Type B pancreatic cell (in vitro differentiated cells): ENCODE measurements at regions not wholly inside any gene's neighbourhood (a gene's known extent, or its start where the extent isn't known, plus 50 kb on each side); places are given as distances from the start of the nearest gene placed in this dataset.
A peak's percentile ranks its signal among the peaks of the same experiment; 100 is the strongest.

Experiments used
- DNase-seq: peaks from one replicate; pipeline ENCODE4 v3.0.0; 2021; ENCODE audit warnings: mixed read lengths; ENCODE audit not compliant: unreplicated experiment; ENCODE audit errors: extremely low spot score
- H3K27ac Mint-ChIP-seq: 2 replicates; pipeline ENCODE4 v1.8.0; 2021; ENCODE audit warnings: mild to moderate bottlenecking, mixed read lengths
- H3K27me3 Mint-ChIP-seq: 2 replicates; pipeline ENCODE4 v1.8.0; 2021; ENCODE audit warnings: mixed read lengths
- H3K36me3 Mint-ChIP-seq: 2 replicates; pipeline ENCODE4 v1.8.0; 2021; ENCODE audit warnings: mixed read lengths
- H3K4me1 Mint-ChIP-seq: one replicate; pipeline ENCODE4 v1.8.0; 2021; ENCODE audit warnings: mixed read lengths; ENCODE audit not compliant: unreplicated experiment
- H3K4me3 Mint-ChIP-seq: 2 replicates; pipeline ENCODE4 v1.8.0; 2021; ENCODE audit warnings: mild to moderate bottlenecking, mixed read lengths
- H3K9me3 Mint-ChIP-seq: 2 replicates; pipeline ENCODE4 v1.8.0; 2021; ENCODE audit warnings: mixed read lengths
- TF ChIP-seq, protein P1 (sequence below): fragments of 200-600 bp; sonication (generic); conservative IDR thresholded peaks from 2 replicates; pipeline ENCODE4 v1.5.0; 2021; ENCODE audit warnings: antibody characterized with exemption, mild to moderate bottlenecking

DNA sequence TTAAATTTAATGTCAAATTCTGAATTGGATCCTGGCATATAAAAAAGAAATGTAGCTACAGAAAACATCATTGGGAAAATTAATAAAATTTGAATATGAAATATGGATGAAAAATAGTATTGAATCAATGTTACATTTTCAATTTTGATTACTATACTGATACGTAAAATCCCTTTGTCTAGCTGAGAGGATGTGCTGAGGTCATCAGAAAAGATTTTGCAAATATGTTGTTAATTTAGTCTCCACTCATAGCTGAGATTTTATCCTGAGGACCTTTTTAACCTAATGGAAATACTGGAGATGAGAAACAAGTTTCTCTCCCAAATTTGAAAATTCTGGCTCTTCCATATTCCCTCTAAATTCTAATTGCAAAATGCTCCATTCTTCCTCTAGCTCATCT lies 84.4 kb upstream of the ADAMTS16 start:
- H3K9me3 Mint-ChIP-seq: peaks cover 3% of the 10 kb centered on the region
- no peak overlapping the region for H3K4me3 Mint-ChIP-seq
- no peak for DNase-seq
- peaks cover 7% of the 10 kb centered on the region for H3K27me3 Mint-ChIP-seq
- no peaks in the 10 kb centered on the region for H3K36me3 Mint-ChIP-seq
- no peak overlapping the region for H3K27ac Mint-ChIP-seq
- H3K4me1 Mint-ChIP-seq: no peaks in the 10 kb centered on the region
- TF ChIP-seq, protein P1, sequence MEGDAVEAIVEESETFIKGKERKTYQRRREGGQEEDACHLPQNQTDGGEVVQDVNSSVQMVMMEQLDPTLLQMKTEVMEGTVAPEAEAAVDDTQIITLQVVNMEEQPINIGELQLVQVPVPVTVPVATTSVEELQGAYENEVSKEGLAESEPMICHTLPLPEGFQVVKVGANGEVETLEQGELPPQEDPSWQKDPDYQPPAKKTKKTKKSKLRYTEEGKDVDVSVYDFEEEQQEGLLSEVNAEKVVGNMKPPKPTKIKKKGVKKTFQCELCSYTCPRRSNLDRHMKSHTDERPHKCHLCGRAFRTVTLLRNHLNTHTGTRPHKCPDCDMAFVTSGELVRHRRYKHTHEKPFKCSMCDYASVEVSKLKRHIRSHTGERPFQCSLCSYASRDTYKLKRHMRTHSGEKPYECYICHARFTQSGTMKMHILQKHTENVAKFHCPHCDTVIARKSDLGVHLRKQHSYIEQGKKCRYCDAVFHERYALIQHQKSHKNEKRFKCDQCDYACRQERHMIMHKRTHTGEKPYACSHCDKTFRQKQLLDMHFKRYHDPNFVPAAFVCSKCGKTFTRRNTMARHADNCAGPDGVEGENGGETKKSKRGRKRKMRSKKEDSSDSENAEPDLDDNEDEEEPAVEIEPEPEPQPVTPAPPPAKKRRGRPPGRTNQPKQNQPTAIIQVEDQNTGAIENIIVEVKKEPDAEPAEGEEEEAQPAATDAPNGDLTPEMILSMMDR: no peak

DNA sequence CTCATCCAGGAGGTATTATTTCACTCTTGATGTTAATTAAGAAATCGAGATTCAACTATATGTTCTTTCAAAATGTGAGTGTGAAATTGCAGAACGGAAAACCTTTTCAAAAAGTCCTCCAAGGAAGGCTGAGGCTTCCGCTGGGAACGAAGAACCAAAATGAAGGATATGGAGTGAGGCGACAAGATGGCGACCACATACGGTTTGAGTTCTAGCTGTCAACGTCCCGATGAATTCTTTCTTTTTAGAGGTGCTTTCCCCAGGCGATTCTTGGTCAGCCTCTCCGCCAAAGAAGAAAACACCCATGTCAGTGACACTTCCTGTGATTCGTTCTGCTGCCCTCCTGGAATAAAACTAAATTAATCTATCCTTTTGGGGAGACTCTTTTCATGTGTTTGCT lies 78.3 kb upstream of the ADAMTS16 start:
- DNase-seq: no peak
- Mint-ChIP-seq H3K27ac (no peak overlapping the region), H3K36me3 (no peaks in the 10 kb centered on the region), H3K4me3 (no peak overlapping the region), H3K27me3 (peaks cover 3% of the 10 kb centered on the region), H3K9me3 (peaks cover 3% of the 10 kb centered on the region), H3K4me1 (no peaks in the 10 kb centered on the region)
- TF ChIP-seq, protein P1: no peak

DNA sequence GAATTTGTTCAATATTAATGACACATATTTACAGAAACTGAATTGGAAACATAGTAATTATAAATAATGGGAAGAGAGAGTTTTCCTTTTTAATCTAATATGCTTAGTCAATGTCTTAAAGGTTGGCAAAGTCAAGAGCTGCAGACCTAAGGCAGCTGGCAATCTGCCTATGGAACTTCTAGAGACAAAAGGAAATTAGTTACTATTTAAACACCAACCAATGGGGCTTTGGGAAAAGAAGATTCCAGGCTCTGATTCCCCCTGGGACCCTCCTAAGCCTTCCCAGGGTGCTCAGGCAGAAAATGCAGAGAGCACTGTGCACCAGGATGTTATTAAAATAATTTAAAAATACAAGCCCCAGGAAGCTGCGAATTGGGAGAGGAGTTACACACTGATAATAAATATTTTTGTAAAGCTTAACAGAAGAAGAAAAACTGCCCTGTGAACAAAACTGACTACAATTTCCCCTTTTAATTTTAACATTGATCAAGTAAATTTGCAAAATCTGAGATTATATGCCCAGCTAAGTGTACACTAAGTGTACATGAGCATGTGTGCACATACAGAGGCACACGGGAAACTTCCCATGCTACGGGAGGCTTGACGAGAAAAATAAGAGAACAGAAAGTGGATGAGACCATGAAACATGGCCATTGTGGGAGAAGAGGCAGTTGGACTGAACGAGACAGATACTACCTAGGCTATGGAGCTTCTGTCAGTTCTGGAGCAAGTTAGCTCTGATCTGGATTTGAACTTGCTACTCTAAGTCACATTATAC lies 77.4 kb upstream of the ADAMTS16 start:
- Mint-ChIP-seq H3K27ac (no peak overlapping the region), H3K27me3 (no peaks in the 10 kb centered on the region), H3K4me3 (no peak overlapping the region), H3K36me3 (no peaks in the 10 kb centered on the region), H3K9me3 (no peaks in the 10 kb centered on the region), H3K4me1 (no peaks in the 10 kb centered on the region)
- TF ChIP-seq, protein P1: no peak
- no peak for DNase-seq

DNA sequence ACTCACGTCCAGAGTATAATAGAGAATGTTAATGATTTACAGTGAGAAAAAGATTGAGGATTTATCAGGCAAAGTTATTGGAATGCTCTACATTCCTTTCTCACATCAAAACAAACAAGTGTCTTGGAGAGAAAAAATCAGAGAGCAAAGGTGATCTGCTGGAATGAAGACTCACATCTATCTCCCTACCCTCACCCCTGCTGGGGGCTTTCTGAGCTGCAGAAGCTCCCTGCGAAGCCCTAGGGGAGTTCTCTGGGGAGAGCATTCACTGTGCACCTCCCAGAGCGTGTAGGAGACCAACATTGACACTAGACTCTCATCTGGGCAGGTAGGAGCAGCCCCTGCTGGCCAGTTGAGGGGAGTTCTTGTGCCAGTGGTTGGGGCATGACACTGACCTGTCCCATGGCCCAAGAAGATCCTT lies 76.6 kb upstream of the ADAMTS16 start:
- H3K27me3 Mint-ChIP-seq: no peaks in the 10 kb centered on the region
- TF ChIP-seq, protein P1: peak; percentile 46

DNA sequence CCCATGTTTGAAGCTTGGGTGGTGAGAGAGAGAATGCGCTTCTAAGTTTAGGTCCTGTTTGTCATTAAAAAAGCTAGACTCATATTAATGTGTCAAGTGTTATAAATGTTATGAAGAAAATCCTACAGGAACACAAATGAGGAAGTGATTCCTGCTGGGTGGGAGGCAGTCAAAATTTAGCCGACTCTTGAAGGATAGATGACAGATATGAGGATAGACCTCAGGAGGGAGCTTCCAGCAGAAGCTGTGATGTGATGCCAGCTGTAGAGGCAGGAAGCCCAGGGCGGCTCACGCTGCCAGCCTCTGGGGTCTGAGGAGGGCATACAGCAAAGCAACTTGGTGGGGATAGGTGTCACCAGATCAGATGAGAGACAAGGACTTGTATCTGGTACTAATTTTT lies 74.7 kb upstream of the ADAMTS16 start:
- no peaks in the 10 kb centered on the region for H3K9me3 Mint-ChIP-seq
- TF ChIP-seq, protein P1: no peak
- DNase-seq: no peak
- no peaks in the 10 kb centered on the region for H3K4me1 Mint-ChIP-seq
- no peaks in the 10 kb centered on the region for H3K36me3 Mint-ChIP-seq
- no peak overlapping the region for H3K4me3 Mint-ChIP-seq
- H3K27ac Mint-ChIP-seq: no peak overlapping the region
- H3K27me3 Mint-ChIP-seq: peaks cover 5% of the 10 kb centered on the region

More for the DNA sequence above, 76.6 kb upstream of the ADAMTS16 start:
- H3K36me3 Mint-ChIP-seq: no peaks in the 10 kb centered on the region
- H3K9me3 Mint-ChIP-seq: no peaks in the 10 kb centered on the region
- DNase-seq: no peak
- H3K4me3 Mint-ChIP-seq: no peak overlapping the region
- H3K4me1 Mint-ChIP-seq: no peaks in the 10 kb centered on the region
- H3K27ac Mint-ChIP-seq: no peak overlapping the region
